ENCODE measurements at regions not wholly inside any gene's neighbourhood (a gene's known extent, or its start where the extent isn't known, plus 50 kb on each side); places are given as distances from the start of the nearest gene placed in this dataset.

DNA sequence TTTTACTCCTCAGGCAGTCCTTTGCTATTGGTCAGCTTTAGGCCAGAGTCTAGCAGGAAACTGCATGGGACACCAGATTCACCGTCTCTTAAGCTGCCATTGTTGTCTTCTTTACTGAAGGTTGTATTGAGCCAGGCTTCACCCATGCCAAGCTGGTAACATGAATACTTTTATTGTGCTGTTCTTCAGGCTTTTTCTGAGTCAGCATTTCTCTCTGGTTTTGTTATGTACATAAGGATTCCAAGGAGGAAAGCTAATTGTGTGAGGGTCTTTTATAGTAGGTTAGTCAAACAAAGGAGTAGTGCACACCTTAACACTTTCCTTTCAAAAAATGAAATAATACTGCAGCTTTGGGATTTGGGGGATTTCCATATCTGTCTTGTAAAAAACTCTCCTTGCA is 252.8 kb downstream of the JRKL start:
- TF ChIP-seq, protein P1, sequence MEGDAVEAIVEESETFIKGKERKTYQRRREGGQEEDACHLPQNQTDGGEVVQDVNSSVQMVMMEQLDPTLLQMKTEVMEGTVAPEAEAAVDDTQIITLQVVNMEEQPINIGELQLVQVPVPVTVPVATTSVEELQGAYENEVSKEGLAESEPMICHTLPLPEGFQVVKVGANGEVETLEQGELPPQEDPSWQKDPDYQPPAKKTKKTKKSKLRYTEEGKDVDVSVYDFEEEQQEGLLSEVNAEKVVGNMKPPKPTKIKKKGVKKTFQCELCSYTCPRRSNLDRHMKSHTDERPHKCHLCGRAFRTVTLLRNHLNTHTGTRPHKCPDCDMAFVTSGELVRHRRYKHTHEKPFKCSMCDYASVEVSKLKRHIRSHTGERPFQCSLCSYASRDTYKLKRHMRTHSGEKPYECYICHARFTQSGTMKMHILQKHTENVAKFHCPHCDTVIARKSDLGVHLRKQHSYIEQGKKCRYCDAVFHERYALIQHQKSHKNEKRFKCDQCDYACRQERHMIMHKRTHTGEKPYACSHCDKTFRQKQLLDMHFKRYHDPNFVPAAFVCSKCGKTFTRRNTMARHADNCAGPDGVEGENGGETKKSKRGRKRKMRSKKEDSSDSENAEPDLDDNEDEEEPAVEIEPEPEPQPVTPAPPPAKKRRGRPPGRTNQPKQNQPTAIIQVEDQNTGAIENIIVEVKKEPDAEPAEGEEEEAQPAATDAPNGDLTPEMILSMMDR (IDR thresholded peaks at IDR 0.05) = no peak
- no peak for TF ChIP-seq EP300 (IDR thresholded peaks at IDR 0.05)
